ENCODE measurements at regions not wholly inside any gene's neighbourhood (a gene's known extent, or its start where the extent isn't known, plus 50 kb on each side); places are given as distances from the start of the nearest gene placed in this dataset.

DNA sequence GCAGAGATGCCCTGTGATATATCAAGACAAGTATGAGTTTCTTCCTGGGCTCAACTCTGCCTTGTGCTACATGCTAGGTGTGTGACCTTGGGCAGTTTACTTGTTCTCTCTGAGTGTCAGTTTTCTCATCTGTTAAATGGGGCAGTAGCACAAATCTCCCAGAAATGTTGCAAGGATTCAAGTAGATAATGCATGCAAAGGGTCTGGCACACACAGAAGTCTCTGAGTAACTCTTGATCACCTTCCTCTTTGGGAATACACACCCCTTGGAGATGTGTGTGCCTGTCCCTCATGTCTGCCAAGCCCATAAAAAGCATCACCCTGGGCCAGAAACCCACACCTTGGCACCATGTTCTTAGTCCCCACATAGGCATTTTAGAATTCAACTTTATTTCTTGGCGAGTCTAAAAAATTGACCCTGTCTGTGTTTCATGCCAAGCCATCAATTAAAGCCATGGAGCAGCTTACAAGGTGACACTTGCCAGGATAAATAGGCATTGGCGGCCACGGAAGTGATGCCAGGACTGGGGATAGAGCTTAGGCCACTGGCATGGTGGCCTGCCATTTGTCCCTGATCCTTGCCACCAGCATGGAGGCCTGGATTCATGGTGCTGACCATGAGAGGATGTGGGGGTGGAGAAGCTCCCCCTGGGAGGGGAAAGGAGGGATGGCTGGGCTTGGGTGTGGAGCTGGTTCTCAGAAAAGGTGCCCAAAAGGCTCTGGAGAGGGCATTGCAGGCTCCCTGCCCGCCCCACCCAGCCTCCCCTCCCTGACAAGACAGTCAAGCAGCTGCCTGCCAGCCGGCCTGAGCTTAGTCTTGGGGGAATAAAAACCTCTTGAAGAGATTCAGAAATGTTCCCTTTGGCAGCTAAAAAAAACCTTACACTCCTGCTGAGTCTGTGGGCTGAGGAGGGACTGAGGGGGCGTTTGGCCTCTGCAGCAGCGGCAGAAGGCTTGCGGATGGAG lies 118.0 kb upstream of the IPO9 start:
- DNase-seq, result peak; percentile 45

DNA sequence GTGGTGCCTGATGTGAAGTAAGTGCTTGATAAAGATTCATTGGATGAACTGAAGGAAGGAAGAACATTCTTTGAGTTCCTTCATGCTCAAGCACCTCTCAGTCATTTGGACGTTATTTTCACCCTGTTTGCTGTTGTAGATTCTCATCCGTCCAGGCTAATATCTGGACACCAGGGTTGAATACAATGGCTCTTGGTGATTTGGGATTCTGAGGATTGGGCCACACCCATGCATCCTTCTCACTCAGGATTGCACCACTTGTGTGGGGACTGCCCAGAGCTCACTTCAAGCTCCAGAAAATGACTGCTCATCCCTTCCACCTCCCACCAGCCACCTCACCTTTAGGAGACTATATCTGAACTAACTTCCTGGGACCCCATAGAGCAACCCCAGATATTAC lies 117.1 kb upstream of the IPO9 start:
- DNase-seq, result peak; percentile 10

DNA sequence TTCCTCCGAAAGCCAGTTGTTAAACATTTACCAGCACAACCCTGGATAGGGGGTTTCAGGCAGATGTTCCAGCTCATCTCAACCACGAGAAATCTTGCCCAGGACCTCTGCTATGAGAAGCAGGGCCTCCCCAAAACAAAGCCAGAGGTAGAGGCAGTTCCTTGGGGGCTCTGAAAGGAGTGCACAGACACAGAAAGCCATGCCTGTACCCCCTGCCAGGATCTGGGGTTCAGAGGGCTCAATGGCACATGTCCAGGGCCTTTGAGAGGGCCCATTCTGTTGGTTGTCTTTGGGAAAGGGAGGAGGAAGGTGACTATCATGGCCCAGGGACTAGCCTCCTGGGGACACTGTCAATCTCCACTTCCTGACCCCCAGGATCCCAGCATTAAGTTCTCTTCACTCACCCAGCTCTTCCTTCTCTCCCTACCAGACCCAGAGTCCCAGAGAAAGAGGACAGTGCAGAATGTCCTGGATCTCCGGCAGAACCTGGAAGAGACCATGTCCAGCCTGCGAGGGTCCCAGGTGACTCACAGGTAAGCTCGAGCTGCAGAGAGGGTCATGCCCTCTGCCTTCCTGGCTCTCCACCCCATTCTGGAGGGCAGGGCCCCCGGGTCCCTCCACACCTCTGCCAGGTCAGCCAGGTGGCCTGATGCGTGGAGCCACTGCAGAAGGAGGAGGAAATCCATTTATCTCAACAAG lies 116.4 kb upstream of the IPO9 start:
- peak; percentile 24 for DNase-seq

DNA sequence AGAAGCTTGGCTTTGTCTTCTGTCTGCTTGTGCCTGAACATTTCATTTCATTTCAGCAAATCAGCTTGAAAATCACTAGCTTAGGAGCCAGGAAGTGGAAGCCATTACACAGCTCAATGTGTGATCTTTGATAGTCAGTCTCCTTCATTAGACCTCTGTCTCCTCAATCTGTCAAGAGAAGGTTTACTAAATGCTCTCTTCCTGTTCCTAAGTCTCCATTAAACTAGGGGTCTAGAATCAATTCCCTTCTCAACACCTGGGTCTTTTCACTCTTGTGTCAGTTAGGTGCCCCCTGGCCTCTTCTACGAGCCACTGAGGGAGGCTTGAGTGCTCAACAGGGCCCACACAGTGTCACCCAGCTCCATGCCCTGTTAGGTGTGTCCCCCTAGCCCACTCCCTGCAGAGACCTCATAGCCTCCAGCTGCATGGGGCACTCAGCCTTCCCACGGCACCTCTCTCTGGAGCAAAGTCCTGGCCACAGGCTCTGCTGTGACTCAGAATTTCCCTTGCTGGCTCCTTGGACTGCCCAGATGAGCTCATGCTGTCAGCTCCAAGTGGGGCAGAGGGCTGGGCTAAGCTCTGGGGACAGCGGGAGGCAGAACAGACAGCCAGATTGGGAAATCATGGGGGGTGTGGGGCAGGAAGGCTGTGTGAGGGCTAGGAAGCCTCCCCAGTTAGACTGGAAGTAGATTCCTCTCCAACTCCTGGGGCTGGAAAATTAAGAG lies 115.7 kb upstream of the IPO9 start:
- DNase-seq, result peak; percentile 88

DNA sequence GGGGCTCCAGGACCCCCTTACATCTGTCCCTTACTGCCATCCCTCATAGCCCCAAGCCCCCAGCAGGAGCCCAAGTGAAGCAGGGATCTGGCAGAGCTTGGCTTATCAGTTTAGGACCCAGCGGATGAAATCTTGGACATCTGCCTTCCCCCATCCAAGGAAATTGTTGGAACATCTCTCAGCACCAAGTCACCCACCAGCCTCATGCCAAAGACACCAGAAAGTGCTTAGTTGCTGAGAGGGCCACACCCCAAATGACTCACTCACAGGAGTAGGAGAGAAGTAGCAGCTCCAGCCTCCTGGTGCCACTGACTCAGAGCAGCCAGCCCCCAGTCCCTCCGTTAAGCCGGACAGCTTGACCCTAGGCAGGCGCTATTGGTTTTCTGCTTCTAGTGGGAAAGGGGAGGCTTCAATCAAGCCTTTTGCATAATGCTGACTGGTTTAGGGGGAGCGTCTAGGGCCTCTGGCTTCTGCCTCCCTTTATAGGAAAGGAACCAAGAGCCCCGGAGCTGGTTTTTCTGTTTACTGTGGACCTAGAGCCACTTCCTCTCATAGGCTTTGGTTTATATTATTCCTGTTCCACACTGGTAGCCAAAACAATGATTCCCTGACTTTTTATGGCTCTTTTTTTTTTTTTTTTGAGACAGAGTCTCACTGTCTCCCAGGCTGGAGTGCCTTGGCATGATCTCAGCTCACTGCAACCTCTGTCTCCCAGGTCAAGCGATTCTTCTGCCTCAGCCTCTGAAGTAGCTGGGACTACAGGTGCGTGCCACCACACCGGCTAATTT lies 114.2 kb upstream of the IPO9 start:
- DNase-seq, result peak; percentile 67

DNA sequence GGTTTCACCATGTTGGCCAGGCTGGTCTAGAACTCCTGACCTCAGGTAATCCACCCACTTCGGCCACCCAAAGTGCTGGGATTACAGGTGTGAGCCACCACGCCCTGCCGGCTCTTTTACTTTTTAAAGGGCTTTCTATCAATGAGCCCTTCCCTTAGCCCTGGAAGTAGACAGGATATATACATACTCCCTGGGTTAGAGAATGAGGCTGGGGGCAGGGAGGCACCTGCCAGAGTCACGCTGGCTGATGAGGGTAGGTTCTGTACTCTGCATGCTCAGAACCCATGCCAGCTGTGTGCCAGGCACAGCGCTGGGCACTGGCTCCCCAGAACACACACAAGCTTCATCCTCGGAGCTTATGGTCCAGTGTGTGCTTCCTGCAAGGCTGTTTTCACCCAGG lies 113.6 kb upstream of the IPO9 start:
- DNase-seq, result no peak

DNA sequence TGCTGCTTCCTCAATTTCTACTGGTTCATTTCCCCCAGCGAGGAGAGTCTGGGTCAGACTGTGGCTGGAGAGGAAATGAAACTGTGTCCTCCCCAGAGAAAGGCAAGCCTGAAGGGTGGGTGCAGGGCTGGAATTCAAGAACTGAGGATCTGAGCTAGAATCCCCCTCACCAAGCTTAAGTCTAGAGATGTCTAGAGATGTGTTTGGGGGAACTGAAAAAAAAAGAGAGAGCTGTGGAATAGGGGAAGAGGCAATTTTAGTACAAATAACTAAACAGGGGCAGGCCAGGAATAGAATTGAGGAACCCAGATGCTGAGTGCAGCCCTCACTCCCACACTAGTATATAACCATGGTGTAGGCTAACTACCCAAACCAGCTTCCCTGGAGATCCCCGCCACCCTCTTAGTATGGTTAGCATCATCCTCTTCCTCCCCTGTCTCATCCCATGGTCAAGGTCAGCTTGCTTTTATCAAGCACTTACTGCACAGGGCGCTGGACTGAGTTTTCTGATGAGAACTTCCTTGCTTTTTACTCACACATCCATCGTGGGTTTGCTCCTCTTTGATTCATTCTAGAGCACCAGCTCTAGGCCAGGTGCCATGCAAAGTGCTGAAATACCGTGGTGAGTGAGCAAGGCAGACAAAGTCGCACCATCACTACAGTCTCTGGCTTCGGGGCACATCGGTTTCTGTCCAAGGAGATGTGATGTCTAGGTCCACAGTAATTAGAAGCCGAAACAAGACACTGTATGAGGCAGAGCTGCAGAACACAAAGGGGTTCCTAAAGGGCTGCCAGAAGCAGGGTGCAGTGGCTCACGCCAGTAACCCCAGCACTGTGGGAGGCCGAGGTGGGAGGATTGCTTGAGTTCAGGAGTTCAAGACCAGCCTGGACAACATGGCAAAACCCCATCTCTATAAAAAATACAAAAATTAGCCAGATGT lies 112.9 kb upstream of the IPO9 start:
- DNase-seq, result peak; percentile 43

DNA sequence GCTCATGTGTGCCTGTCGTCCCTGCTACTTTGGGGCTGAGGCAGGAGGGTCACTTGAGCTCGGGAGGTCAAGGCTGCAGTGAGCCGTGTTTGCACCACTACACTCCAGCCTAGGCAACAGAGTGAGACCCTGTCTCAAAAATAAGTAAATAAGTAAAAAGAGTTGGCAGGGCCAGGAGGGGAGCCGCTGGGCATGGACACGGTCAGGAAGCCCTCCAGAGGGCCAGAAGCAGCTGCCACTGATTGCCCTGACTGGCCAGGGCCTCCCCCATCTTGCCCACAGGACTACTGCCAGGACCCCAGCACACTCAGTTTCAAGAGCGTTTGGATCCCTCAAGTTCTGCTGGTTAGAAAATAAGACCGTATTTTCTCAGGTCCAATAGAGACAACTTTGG lies 112.2 kb upstream of the IPO9 start:
- DNase-seq, result no peak

DNA sequence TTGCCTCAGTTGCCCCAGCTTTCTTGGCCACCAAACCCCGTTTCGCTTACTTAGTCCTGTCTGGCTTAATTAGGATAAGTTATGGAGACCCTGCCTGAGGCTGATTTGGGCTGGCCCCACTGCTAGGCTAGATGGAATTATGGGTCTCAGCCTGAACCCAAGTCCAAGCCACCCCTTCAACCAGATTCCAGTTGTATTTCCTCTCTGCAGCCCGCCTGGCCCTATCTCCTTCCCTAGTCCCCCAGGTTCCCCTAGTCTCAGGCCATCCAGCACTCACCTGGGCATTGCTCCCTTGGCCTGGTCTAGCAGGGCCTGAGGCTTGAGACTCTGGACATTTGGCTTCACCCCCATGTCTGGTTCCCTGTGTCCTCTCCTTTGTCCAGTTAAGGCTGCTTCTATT lies 111.7 kb upstream of the IPO9 start:
- DNase-seq, result no peak

DNA sequence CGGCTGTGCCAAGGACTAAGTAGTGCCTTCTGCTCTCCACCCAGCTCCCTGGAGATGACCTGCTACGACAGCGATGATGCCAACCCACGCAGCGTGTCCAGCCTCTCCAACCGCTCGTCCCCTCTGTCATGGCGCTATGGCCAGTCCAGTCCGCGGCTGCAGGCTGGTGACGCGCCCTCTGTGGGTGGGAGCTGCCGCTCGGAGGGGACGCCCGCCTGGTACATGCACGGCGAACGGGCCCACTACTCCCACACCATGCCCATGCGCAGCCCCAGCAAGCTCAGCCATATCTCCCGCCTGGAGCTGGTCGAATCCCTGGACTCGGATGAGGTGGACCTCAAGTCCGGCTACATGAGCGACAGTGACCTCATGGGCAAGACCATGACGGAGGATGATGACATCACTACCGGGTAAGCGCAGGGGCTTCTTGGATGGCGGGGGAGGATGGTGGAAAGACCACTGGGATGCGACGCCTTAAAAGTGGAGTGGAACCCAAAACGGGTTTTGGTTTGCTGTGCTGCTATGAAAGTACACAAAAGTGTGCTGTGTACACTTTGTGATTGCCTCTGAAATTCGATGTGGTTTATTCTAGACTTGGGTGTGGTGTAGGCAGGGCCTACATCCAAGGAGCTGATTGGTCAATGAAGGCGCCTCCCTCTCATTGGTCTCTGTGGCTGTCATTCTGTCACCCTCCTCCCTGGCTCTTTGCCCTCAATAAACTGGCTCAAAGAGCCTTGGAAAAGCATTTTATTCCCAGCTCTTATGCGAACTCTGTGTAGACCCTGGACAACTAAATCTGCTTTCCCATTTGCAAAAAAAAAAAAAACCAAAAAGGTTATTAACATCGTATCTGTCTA lies 110.4 kb upstream of the IPO9 start:
- DNase-seq, result peak; percentile 15

DNA sequence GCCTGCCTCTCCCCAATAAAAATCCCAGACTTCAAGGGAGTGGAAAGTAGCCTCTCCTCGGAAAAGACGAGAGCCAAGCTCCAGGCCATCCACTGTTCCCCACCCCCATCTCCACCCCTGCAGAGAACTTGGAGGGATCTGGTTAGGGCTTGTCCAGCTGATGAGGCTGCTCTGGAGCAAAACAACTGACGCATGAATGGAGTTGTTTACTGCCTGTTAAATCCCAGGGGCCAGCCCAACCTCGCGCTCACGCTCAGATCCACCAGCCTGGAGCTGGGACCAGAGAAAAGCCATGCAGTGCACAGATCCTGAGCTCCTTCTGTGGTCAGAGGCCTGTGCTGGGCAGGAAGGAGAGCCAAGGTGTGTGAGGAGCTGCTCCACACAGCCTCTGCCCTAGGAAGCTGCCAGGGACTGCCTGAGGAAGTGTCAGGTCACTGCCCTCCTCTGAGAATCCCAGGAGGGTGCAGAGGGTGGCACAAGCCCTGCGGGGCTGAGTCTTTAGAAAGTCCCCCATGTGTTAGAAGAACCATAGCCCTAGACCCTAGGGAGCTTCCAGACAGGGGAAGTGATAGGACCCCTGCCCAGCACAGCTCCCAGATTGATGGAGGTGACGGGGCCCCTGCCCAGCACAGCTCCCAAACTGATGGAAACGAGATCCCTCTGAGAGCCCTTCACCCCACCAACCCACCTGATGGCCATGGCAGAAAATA lies 109.0 kb upstream of the IPO9 start:
- peak; percentile 79 for DNase-seq

DNA sequence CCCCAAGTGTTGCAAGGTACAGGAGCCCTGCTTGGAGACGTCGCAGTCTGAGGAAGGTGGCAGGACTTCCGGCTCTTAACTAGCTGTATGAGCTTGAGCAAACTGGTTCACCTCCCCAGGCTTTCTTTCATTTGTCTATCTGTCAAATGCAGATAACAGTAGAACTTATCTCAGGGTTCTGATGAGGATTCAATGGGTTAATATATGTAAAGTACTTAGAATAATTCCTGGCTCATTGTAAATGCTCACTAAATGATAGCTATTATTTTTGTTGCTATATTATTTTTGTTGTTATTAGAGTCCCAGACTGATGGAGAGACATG lies 108.5 kb upstream of the IPO9 start:
- no peak for DNase-seq

DNA sequence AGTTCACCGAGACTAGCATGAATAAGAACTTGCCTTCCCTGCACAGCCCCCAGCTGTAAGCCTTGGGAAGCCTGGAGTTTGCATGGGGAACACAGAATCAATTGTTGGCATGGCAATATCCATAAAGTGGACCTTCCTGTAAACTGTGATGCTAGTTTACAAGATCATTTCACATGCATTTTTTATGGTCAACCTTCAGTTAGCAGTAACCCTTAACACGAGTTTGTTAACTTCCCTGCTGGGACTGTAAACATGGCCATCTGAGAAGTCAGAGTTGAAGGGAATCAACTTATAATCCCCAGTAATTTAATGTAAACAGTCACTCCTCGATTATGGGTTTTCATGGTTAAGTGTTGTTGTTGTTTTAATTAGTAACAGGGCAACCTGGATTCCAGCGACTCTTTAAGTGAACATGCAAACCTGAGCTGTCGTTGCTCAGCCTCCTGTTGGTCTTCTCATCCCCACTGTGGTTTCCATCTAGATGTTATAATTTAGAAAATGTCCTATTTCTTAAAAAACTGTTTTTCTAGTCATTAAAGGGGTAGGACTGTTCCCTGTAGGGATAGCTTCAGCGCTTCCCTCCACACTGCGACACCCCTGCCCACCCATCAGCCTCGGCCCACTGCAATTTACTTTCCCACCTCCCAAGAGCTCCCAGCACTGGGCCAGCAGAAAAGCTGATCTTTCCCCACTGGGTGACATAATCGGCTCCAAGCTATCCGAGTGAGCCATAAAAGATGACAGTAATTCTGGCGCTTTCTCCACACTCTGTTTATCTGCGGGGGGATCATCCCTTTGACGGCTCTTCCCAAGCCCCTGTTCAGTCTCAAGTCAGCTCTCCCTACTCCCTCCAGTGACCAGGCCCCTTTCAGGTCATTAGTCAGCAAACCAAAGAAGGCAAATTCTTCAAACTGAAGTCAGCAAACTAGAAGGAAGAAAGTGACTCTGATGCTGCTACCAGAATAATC lies 107.6 kb upstream of the IPO9 start:
- DNase-seq, result peak; percentile 19

DNA sequence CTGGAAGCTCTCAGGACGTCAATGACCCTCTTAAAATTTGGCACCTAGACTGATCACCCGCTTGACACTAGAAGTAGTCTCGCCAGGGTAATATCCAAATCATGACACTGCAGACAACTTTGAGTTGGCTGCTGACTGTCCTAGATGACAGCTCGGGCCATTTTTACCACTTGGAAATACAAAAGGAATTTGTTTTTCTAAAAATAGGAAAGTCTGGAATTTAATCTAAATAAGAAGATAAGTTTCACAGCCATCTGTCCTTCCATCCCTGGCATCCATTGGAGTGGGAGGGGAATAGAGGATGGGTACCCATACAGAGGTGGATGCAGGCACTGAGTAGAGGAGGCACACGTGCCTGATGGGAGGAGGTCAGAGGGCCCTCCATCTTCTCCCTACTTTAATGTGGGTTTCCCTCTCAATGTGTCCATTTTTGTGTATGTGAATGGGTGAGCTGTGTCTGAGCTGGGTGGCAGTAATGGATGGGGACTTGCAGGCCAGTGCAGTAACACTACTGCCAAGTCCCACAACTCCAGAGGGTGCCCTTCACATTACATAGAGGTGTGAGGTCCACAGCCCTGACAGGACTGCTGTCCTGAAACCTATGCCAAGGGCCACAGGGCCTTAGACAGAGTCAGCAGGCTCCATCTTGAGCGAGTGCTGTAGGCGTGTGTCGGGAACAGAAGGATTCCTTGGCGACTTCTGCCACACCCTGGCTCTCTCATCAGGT lies 104.8 kb upstream of the IPO9 start:
- no peak for DNase-seq

DNA sequence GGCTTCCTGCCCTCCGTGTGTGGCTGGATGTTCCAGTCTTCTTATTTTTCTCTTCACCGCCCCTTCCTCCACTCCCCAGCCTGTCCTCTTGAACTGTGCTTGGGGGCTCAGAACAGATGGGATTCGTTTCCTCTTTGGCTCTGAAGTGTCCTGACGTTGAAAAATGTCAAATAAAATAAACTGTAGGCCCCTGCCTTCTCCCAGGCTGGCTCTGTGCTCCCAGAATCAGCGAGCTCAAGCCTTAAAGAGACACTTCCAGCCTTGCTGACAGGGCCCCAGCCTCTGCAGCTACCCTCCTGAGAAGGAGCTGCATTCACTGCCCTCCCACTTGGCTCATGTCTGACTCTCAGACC lies 104.2 kb upstream of the IPO9 start:
- DNase-seq, result peak; percentile 41

DNA sequence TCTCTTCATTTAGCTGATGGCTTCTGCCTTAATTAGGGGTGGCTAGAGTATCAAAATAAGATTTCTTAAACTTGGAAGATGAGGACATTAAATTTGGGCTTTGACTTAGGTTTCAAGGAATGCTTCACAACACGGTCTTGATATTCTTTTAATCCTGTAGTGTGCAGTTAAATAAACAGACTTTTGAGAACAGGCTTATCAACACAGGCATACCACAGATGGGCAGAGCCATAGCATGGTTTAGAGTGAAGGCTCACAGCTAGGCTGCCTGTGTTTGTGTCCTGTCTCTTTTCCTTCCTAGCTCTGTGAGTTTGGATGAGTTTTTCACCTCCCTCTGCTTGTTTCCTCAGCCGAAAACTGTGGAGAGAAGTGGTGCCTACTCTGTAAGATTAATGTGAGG lies 102.3 kb upstream of the IPO9 start:
- no peak for DNase-seq

DNA sequence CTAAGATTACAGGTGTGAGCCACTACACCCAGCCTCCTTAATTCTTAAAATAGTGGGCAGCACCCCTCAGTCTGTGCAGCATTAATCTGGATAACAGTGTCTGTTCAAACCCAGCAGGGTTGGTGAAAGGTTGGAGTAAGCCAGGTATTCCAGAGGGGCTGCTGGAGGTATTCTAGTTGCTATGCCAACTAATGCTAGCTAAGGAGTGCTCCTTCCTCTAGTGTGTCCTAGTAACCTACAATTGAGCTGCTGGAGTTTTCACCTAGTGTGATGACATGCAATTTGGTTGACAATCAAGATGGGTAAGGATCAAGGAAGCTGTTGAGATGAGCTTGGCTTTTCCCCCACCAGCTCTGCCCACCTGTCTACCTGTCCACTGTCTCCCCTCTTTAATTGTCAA lies 100.2 kb upstream of the IPO9 start:
- no peak for DNase-seq

DNA sequence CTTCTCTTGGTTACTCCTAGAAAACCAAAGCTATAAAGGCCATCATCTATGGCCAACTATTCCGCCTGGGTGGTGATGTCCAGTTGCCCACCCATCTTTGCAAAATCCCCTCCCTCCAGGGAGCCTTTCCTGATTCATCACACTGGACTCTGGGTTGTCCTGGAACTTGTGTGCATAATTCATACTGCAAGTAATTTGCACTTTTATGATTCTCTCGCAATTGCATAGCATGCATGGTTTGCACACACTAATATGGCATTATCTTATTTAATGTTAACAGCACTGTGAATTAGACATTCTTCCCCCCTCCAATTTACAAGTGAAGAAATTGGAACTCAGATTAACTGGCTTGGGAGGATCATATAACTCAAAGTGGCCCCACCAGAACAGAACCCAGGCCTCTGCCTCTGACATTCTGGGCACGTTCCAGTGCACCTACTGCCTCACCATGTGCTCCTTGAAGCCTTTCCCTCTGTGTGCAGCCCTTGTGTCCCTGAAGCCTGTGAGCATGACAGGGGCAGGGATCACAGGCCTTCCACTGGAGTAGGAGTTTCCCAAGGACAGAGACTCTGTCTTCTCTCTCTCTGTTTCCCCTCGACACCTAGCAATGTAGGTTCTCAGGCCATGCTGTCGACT lies 98.9 kb upstream of the IPO9 start:
- no peak for DNase-seq

Data from femur (tissue), 1 donor.